Activated CD8-positive, alpha-beta memory T cell treated with anti-CD3 and anti-CD28 coated beads, Interleukin-2, amount 50 U/mL, for 1 hour (primary cell): ENCODE measurements at regions not wholly inside any gene's neighbourhood (a gene's known extent, or its start where the extent isn't known, plus 50 kb on each side); places are given as distances from the start of the nearest gene placed in this dataset.

ENCODE experiments used
- DNase-seq: peaks from one replicate; pipeline ENCODE4 v3.0.0-alpha.2; 2020; ENCODE audit errors: extremely low read depth

DNA sequence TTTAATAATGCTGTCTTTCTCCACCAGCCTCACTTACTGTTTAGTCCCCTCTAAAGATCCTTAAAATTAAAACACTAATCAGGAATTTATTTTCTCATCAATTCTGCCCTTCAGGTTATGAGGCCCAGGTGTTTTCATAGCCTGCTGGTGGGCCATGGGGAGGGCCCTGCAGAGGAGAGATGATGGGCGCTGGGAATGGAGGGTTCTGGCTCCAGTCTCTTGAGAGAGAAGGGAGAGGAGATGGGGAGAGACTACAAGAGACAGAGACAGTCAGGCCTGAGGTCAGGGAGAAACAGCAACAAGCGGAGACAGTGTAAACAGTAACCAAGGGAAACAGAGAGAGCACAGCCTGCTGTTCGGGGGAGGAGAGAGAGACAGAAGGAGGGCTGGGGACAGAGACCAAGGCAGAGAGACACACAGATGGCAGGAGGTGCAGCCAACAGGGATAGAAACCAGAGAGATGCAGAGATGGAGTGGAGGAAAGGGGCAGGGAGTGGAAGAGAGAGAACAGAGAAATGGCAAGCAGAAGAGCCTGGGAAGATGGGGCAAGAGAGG lies 187.3 kb upstream of the SYT13 start:
- no peak for DNase-seq

- no peak for DNase-seq
Measured at GRCh38 chr11:45472716-45473317, 186.7 kb upstream of the SYT13 start.

GRCh38 chr11:45471266-45471665 lies 185.1 kb upstream of the SYT13 start:
- no peak for DNase-seq

DNA sequence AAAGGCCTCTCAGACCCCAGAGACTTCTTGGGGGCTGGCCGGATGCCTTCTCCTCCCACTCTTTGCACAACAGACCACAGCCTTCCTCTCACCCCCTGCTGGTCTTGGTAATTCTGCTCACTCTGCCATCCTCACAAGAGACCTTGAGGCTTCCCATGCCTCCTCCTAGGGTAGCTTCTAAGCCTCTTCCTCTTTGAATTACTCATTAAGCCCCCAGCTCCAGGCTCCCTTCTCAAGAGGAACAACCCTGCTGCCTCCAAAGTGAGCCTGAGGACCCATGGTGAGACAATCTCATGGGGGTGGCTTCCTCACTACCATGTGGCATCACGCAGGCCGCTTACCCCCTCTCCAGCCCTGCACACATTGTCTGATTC lies 184.6 kb upstream of the SYT13 start:
- DNase-seq = no peak

GRCh38 chr11:45470151-45470793 lies 184.1 kb upstream of the SYT13 start:
- DNase-seq = no peak

DNA sequence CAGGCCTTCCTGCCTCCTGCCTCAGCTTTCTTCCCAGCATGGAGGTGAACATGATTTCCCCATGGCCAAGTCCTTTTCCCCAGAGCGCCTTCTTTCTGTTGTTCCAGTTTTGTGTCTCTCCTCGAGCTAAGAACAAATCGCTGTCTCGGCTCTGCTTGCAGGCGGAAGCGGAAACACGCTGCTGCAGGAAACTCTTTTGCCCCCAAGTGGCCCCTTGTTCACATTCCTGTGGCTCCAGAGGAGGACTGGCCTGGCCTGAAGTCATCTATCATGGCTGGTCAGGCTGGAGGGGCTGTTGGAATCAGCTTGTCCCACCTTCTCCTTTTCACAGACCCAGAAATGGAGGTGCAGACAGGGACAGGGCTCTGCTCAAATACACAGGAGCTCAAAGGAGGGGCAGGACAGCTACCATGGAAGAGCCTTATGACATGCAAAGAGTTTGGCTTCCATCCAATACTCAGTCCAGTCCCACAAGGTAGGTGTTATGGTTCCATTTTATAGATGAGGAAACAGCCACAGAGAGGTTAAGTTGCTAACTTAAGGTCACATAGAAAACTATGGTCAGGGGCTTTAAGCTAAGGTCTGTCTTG lies 182.2 kb upstream of the SYT13 start:
- no peak for DNase-seq

- DNase-seq = no peak
Measured at GRCh38 chr11:45463541-45463940, 177.4 kb upstream of the SYT13 start.

DNA sequence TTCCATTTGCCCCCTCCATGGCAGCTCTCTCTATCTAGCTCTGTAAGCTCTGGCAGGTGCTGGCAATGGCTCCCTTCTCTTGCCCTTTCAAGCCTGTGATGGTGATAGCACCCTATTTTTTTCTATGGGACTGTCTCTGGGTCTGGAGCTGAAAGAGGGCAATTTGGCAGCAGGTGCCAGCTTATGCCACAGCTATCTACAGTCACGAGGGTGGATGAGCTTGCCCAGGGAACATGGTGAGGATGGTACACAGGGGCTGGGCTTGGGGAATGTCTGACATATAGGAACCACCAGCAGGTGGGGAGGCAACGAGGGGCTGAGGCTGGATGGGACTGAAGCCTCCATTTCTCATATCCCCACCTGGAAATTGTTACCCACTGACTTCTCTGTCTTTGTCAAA lies 175.4 kb upstream of the SYT13 start:
- no peak for DNase-seq

GRCh38 chr11:45459491-45459890 lies 173.3 kb upstream of the SYT13 start:
- no peak for DNase-seq

GRCh38 chr11:45458269-45458668 lies 172.1 kb upstream of the SYT13 start:
- no peak for DNase-seq

DNA sequence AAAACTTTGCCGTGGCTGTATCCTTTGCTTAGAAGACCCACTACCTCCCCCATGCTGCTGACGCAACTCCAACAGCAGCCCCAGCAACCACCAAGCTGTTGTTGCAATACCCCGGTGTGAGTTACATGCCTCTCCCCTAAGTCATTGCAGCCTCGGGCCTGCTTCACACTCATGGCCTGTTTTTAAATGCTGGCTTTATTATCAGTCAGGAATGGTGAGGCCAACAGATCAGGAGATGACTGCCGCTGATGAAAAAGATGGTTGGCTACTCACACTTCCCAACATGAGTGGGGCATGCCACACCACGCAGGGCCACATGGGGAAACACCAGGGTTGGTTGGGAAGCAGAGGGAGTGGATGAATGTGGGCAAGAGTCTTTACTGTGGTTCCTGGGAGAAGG lies 171.5 kb upstream of the SYT13 start:
- no peak for DNase-seq

DNA sequence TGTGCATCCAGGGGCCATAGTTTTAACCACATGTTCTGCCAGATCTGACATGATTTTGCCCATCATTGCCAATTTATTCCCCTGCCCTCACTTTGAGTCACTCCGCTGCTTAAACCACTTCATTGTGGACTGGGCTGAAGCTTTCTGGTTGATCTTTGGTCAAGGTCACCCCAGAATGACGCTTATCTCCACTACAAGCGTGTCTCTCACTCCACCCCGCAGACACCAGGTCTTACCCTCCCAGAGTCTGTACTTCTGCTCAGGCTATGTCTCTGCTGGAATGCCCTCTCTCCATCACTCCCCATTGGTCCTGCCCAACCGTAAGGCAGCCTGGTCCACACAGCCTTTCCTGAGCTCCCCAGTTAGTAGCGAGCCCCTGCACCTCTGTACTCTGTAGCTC lies 170.5 kb upstream of the SYT13 start:
- no peak for DNase-seq

DNA sequence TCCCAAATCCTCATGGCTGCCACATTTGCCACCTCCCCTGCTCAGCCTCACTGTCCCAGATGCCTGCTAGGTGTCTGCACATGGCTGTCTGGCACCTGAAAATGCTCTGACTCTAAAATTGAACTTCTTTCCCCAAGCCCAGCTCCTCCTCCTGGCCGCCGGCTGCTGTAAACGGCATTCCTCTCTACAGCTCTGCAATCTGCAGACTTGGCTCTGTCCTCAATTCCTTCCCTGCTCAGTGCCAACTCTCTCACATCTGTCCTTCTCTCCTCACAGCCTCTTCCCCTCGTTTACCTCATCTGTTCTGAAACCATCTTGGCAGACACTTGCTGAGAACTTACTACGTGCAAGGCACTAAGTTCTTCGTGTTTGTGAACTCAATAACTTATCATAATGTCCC lies 169.4 kb upstream of the SYT13 start:
- DNase-seq = no peak

DNA sequence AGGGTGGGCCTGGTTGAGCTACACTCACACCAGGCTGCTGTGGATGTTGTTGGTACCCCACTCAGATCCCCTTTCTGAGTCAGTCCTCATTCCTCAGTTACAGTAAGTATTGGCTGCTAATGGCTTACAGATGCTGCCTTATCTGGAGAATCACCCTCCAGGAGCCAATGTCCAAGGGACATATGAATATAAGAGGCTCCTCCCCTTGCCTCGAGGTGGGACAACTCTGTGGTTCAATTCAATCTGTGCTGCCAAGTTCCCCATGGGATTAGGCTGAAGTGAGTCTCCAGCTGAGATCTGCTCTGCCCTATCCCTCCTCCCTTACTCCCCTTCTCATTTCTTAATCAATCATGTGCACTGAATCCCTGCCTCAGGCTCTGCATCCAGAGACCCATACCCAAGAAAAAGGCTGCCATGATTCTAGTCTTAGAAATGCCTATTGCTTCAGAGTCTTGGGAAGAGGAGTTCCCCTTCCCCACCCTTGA lies 168.8 kb upstream of the SYT13 start:
- DNase-seq = no peak

DNA sequence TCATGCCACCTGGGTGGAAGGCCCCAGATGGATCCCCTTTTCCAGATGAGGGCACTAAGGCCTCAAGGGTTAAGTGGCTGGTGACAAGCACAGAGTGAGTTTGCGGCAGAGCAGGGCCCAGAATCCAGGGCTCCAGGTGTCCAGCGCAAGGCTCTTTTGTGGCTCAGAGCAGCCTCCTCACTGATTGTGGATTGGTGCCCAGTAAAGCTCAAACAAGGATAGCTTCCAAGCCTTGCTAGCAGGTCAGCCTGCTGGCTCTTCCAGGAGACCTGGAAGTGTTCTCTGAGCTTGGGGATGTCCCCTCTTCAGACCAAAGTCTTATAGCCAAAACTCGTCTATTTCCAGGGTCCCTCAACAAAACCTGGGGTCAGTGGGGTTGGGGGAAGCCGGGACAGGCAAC lies 167.6 kb upstream of the SYT13 start:
- no peak for DNase-seq

DNA sequence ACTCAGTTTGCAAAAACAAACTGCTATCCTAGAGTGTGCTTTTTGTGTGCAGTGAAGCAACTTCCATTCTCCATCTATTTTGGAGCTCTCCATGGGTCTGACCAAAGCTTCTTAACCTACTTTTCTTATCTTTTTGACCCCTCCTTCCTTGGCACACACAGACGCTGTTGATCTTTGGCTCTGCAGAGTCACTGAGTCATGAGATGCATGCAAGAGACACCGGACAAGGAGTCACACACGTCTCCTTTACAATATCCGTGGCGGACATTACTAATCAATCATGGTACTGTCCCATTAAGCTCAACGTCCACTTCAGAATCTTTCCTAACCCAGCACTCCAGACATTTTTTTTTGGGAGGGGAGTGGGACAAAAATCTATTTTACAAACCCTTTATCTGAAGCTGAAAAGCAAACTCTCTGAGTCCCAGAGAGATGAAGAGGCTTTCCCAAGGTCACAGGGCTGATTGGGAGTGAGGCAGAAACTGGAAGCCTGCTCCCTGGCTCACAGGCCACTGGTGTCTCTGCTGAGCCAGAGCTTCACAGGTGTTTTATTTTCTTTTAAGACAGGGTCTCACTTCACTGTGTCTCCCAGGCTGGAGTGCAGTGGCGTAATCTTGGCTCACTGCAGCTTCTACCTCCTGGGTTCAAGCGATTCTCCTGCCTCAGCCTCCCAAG lies 165.8 kb upstream of the SYT13 start:
- DNase-seq = no peak

DNA sequence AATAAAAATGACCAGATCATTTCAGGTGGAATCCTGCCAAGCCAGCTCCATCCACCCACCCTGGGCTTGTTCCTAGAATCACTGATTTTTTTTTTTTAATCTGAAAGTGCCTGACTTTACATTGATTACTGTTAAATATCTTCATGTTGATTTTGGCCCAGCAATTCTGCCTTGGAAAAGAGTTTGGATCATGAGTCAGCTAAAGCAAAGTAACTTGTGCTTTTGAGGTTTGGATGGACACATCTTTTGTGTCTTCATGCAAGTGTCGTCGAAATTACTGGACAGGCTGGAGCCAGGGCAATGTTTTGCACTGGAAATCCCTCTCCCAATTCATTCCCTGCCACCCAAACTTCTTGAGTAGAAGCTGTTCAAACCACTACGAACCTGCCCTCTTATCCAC lies 164.0 kb upstream of the SYT13 start:
- no peak for DNase-seq

DNA sequence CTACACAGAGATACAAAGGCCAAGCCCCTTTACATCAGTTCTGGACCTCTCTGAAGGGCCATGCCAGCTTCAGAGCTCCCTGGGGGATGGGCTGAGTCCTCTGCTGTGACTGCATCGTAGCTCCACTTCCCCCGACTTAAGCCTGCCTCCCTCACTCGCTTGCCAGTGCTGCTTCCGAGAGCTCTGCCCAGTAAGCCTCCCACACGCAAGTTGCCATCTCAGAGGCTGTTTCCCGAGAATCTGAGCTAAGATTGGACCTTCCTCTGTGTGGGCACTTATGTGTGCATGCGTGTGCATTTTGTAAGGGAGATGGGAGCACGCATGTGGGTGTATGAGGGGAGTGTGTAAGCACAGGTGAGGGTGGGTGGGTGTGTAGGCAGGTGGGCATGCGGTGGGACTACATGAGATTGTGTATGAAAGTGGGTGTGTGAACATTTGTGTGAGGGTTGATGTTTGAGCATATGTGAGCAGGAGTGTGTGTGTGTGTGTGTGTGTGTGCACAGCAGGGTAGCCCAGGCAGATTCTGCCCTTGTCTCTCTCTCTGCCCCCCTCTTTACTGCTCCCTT lies 163.0 kb upstream of the SYT13 start:
- no peak for DNase-seq

DNA sequence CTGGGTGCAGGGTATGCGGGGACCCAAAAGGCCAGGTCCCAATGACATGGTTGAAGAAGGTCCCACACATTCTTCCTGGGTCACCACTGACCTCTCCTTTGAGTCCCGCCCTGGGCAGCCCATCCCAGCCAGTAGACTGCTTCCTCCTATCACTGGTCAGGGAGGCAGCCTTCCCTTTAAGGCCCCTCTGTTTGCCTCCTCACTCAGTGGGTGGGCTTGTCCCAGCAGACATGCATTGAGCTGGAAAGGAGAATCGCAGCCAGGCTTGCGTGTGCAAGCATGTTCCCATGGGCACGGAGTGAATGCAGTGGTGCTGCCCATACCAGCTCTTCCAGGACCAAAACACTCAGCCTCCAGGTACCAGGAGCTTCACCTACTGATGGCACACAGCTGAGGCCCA lies 162.4 kb upstream of the SYT13 start:
- DNase-seq = no peak

DNA sequence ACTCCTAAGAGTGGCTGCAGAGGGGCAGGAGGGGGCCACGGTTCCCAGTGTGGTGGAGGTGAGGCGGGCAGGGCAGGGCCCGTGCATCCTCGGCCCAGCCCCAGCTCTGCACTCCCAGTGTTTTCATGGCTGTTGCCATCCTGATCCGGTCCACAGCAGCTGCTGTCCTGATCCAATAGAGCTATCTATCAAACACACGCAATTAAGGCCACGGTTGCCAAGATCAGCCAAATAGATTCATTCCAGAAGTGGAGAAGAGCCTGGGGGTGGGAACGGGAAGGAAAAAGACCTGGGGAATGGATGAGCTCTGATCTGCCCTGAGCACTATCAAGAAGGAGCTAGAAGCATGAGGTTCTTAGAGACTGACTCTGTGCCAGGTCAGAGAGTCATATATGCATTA lies 160.9 kb upstream of the SYT13 start:
- DNase-seq = no peak

DNA sequence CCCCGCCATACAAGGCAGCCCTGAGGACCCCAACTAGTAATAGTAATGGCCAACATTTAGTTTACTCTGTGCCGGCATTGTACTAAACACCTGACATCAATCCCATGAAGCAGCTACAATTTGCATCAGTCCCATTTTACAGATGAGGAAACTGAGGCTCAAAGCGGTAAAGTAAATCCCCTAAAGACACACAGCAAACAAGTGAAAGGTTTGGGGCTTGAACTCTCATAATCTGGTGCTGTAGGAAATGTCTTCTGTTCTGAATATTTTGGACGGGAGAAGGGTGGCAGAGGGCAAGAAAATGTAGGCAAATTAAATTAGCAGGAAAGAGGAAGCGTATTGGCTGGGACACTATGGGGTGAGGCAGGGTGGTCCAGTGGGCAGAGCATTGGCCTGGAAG lies 160.3 kb upstream of the SYT13 start:
- no peak for DNase-seq

- DNase-seq = no peak
Measured at GRCh38 chr11:45444796-45445195, 158.7 kb upstream of the SYT13 start.
